ENCODE measurements at regions not wholly inside any gene's neighbourhood (a gene's known extent, or its start where the extent isn't known, plus 50 kb on each side); places are given as distances from the start of the nearest gene placed in this dataset.
"Not testable (repeated sequence)": the region's sequence is repeated elsewhere in the genome, so short reads cannot be mapped to it uniquely, and the experiment has no call there.

- no peak overlapping the region for H3K4me3 Mint-ChIP-seq
- no peaks in the 10 kb centered on the region for H3K4me1 Mint-ChIP-seq
- H3K36me3 Mint-ChIP-seq (ENCODE audit: low read depth) = no peaks in the 10 kb centered on the region
- no peak overlapping the region for H3K27ac Mint-ChIP-seq
- peaks cover 4% of the 10 kb centered on the region for H3K9me3 Mint-ChIP-seq
- peaks cover 31% of the 10 kb centered on the region for H3K27me3 Mint-ChIP-seq (ENCODE audit: low read depth, poor library complexity)
- TF ChIP-seq CTCF (IDR thresholded peaks at IDR 0.05) = no peak
- no peak for DNase-seq
These were observed 111.6 kb downstream of the RAMP3 start for GRCh38 chr7:45269192-45269591.

GRCh38 chr7:45278763-45279398, 121.3 kb downstream of the RAMP3 start:
- Mint-ChIP-seq H3K4me1 (no peaks in the 10 kb centered on the region), H3K27me3 (ENCODE audit: low read depth, poor library complexity) (peaks cover 11% of the 10 kb centered on the region), H3K4me3 (no peak overlapping the region), H3K9me3 (no peaks in the 10 kb centered on the region), H3K36me3 (ENCODE audit: low read depth) (no peaks in the 10 kb centered on the region), H3K27ac (no peak overlapping the region)
- DNase-seq = no peak
- TF ChIP-seq CTCF (IDR thresholded peaks at IDR 0.05) = no peak

GRCh38 chr7:45289611-45290010, 132.0 kb downstream of the RAMP3 start:
- not testable (repeated sequence) for H3K36me3 Mint-ChIP-seq (ENCODE audit: low read depth); H3K27me3 Mint-ChIP-seq (ENCODE audit: low read depth, poor library complexity); H3K27ac Mint-ChIP-seq; H3K4me3 Mint-ChIP-seq; H3K4me1 Mint-ChIP-seq; DNase-seq
- H3K9me3 Mint-ChIP-seq = peaks cover 32% of the 10 kb centered on the region

- no peak for TF ChIP-seq CTCF (IDR thresholded peaks at IDR 0.05)
- no peaks in the 10 kb centered on the region for H3K4me1 Mint-ChIP-seq
These were observed 133.3 kb downstream of the RAMP3 start for GRCh38 chr7:45290880-45291279.

GRCh38 chr7:45292481-45292880, 134.9 kb downstream of the RAMP3 start:
- no peak for DNase-seq
- H3K27ac Mint-ChIP-seq = no peak overlapping the region
- peaks cover 29% of the 10 kb centered on the region for H3K9me3 Mint-ChIP-seq
- peaks cover 6% of the 10 kb centered on the region for H3K27me3 Mint-ChIP-seq (ENCODE audit: low read depth, poor library complexity)
- no peaks in the 10 kb centered on the region for H3K4me1 Mint-ChIP-seq
- H3K36me3 Mint-ChIP-seq (ENCODE audit: low read depth) = no peaks in the 10 kb centered on the region
- H3K4me3 Mint-ChIP-seq = no peak overlapping the region
- no peak for TF ChIP-seq CTCF (IDR thresholded peaks at IDR 0.05)

More at GRCh38 chr7:45290880-45291279, 133.3 kb downstream of the RAMP3 start:
- H3K27me3 Mint-ChIP-seq (ENCODE audit: low read depth, poor library complexity) = peaks cover 6% of the 10 kb centered on the region
- H3K4me3 Mint-ChIP-seq = no peak overlapping the region
- no peak overlapping the region for H3K27ac Mint-ChIP-seq
- H3K9me3 Mint-ChIP-seq = peaks cover 32% of the 10 kb centered on the region
- no peak for DNase-seq
- no peaks in the 10 kb centered on the region for H3K36me3 Mint-ChIP-seq (ENCODE audit: low read depth)

GRCh38 chr7:45293295-45293942, 135.8 kb downstream of the RAMP3 start:
- no peak for TF ChIP-seq CTCF (IDR thresholded peaks at IDR 0.05)
- no peak overlapping the region for H3K27ac Mint-ChIP-seq
- no peaks in the 10 kb centered on the region for H3K36me3 Mint-ChIP-seq (ENCODE audit: low read depth)
- H3K4me3 Mint-ChIP-seq = no peak overlapping the region
- H3K27me3 Mint-ChIP-seq (ENCODE audit: low read depth, poor library complexity) = peaks cover 6% of the 10 kb centered on the region
- peaks cover 20% of the 10 kb centered on the region for H3K9me3 Mint-ChIP-seq
- no peak for DNase-seq
- no peaks in the 10 kb centered on the region for H3K4me1 Mint-ChIP-seq

Data from nephron progenitor cell (in vitro differentiated cells).